ENCODE measurements at regions not wholly inside any gene's neighbourhood (a gene's known extent, or its start where the extent isn't known, plus 50 kb on each side); places are given as distances from the start of the nearest gene placed in this dataset.
A peak's percentile ranks its signal among the peaks of the same experiment; 100 is the strongest.

GRCh38 chr2:145065342-145065741, 545.4 kb upstream of the ZEB2 start:
- TF ChIP-seq, protein P1, sequence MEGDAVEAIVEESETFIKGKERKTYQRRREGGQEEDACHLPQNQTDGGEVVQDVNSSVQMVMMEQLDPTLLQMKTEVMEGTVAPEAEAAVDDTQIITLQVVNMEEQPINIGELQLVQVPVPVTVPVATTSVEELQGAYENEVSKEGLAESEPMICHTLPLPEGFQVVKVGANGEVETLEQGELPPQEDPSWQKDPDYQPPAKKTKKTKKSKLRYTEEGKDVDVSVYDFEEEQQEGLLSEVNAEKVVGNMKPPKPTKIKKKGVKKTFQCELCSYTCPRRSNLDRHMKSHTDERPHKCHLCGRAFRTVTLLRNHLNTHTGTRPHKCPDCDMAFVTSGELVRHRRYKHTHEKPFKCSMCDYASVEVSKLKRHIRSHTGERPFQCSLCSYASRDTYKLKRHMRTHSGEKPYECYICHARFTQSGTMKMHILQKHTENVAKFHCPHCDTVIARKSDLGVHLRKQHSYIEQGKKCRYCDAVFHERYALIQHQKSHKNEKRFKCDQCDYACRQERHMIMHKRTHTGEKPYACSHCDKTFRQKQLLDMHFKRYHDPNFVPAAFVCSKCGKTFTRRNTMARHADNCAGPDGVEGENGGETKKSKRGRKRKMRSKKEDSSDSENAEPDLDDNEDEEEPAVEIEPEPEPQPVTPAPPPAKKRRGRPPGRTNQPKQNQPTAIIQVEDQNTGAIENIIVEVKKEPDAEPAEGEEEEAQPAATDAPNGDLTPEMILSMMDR (IDR thresholded peaks at IDR 0.05): no peak
- H3K9me3 Mint-ChIP-seq (ENCODE audit: low read depth): peaks cover 14% of the 10 kb centered on the region
- H3K27ac Mint-ChIP-seq (ENCODE audit: unreplicated experiment): peak overlapping the region; percentile 91
- no peak for DNase-seq (ENCODE audit: low spot score)
- H3K4me1 Mint-ChIP-seq (ENCODE audit: low read depth): peaks cover 47% of the 10 kb centered on the region
- H3K4me3 Mint-ChIP-seq (ENCODE audit: unreplicated experiment): no peak overlapping the region
- no peaks in the 10 kb centered on the region for H3K27me3 Mint-ChIP-seq (ENCODE audit: low read depth)
- H3K36me3 Mint-ChIP-seq (ENCODE audit: low read depth): peaks cover 7% of the 10 kb centered on the region

GRCh38 chr2:145064511-145064910, 544.6 kb upstream of the ZEB2 start:
- DNase-seq (ENCODE audit: low spot score): no peak
- Mint-ChIP-seq H3K36me3 (ENCODE audit: low read depth) (peaks cover 5% of the 10 kb centered on the region), H3K27ac (ENCODE audit: unreplicated experiment) (peak overlapping the region; percentile 5), H3K4me3 (ENCODE audit: unreplicated experiment) (no peak overlapping the region), H3K4me1 (ENCODE audit: low read depth) (peaks cover 47% of the 10 kb centered on the region), H3K27me3 (ENCODE audit: low read depth) (no peaks in the 10 kb centered on the region), H3K9me3 (ENCODE audit: low read depth) (peaks cover 13% of the 10 kb centered on the region)
- TF ChIP-seq, protein P1 (IDR thresholded peaks at IDR 0.05): no peak

DNA sequence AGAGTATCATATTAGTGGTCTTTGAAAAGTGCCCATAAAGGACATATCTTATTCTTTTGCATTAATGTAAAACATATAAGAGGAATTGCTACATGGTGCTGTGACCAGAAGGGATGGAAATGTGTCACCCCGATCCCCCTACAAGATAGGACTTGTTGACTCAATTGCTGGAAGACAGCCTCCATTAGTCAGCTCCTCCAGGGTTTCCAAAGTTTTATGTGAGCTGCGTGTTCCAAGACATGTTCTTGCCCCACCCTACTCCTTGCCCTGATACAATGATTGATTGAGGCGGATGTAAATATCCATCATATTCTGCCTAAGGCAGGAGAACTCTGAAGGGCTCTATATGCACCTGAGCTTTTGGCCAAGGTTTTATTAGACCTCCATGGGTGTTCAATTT, 541.0 kb upstream of the ZEB2 start:
- H3K27me3 Mint-ChIP-seq (ENCODE audit: low read depth): no peaks in the 10 kb centered on the region
- TF ChIP-seq, protein P1 (IDR thresholded peaks at IDR 0.05): no peak
- H3K36me3 Mint-ChIP-seq (ENCODE audit: low read depth): peaks cover 1% of the 10 kb centered on the region
- H3K27ac Mint-ChIP-seq (ENCODE audit: unreplicated experiment): no peak overlapping the region
- no peak for DNase-seq (ENCODE audit: low spot score)
- H3K4me3 Mint-ChIP-seq (ENCODE audit: unreplicated experiment): no peak overlapping the region
- peaks cover 25% of the 10 kb centered on the region for H3K4me1 Mint-ChIP-seq (ENCODE audit: low read depth)
- H3K9me3 Mint-ChIP-seq (ENCODE audit: low read depth): peaks cover 8% of the 10 kb centered on the region

GRCh38 chr2:145059914-145060313, 540.0 kb upstream of the ZEB2 start:
- Mint-ChIP-seq H3K36me3 (ENCODE audit: low read depth) (peaks cover 1% of the 10 kb centered on the region), H3K27me3 (ENCODE audit: low read depth) (no peaks in the 10 kb centered on the region), H3K27ac (ENCODE audit: unreplicated experiment) (no peak overlapping the region), H3K4me1 (ENCODE audit: low read depth) (peaks cover 15% of the 10 kb centered on the region), H3K4me3 (ENCODE audit: unreplicated experiment) (no peak overlapping the region), H3K9me3 (ENCODE audit: low read depth) (peaks cover 10% of the 10 kb centered on the region)
- TF ChIP-seq, protein P1 (IDR thresholded peaks at IDR 0.05): no peak
- DNase-seq (ENCODE audit: low spot score): no peak

GRCh38 chr2:145059343-145059742, 539.4 kb upstream of the ZEB2 start:
- Mint-ChIP-seq H3K27me3 (ENCODE audit: low read depth) (no peaks in the 10 kb centered on the region), H3K9me3 (ENCODE audit: low read depth) (peaks cover 10% of the 10 kb centered on the region), H3K4me3 (ENCODE audit: unreplicated experiment) (no peak overlapping the region), H3K4me1 (ENCODE audit: low read depth) (peaks cover 10% of the 10 kb centered on the region), H3K36me3 (ENCODE audit: low read depth) (peaks cover 1% of the 10 kb centered on the region), H3K27ac (ENCODE audit: unreplicated experiment) (no peak overlapping the region)
- TF ChIP-seq, protein P1 (IDR thresholded peaks at IDR 0.05): no peak
- no peak for DNase-seq (ENCODE audit: low spot score)
